Caki2 (cell line): ENCODE measurements at regions not wholly inside any gene's neighbourhood (a gene's known extent, or its start where the extent isn't known, plus 50 kb on each side); places are given as distances from the start of the nearest gene placed in this dataset.
"Not testable (repeated sequence)": the region's sequence is repeated elsewhere in the genome, so short reads cannot be mapped to it uniquely, and the experiment has no call there.

Experiments used
- DNase-seq: peaks from one replicate; pipeline ENCODE4 v3.0.0-alpha.2; 2015; ENCODE audit warnings: low read depth
- in situ Hi-C: cut with HindIII; loops from 2 replicates; pipeline ENCODE4 v1.10.0; 2016; ENCODE audit warnings: low sequenced_read_pairs, low pct_unique_long_range_greater_than_20kb, mixed read lengths

DNA sequence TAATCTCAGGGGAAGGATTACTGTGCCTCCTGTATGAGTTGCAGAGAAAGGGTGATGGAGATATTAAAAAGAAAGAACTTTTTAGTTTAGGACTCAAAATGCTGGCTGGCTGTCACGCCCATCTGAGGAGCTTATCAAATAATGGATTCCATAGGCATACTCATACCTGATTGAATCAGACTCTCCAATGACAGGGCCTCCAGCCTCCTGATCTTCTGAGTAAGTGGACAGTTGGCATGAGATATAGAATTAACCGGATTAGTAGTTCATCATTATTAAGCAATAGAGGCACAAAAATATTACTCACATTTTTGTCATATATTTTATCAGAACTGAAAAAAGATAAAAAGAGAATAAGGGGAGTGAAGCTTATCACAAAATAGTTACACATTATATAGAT, 157.0 kb upstream of the RASA1 start:
- no peak for DNase-seq
- in situ Hi-C loops, result no loop called here

DNA sequence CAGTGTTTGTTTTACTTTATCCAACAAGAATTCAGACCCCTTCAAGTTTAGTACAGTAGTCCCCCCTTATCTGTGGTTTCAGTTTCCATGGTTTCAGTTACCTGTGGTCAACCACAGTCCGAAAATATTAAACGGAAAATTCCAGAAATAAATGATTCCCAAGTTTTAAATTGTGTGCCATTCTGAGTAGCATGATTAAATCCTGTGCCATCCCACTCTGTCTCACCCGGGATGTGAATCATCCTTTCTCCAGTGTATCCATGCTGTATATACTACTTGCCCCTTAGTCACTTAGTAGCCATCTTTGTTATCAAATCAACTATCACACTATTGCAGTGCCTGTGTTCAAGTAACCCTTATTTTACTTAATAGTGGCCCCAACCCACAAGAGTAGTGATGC, 153.8 kb upstream of the RASA1 start:
- in situ Hi-C loops, result no loop called here
- peak; percentile 53 for DNase-seq

DNA sequence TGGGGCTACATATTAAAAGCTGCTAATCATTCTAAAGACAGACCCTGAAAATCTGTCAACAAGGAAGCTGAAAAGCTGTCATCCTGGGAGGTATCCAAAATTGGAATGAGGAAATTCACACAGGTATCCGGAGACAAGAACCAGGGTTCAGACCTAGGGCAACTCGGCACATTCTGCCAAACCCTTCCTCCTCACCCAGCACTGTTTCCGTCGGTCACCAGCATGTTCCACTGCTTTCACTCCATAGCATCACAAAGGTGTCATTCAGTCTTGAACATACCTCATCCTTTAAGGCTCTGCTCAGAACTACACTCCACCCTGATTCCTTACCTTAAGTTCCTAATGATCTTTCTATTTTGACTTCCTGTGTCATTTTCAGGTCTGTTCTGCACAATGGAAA, 153.1 kb upstream of the RASA1 start:
- in situ Hi-C loops, result no loop called here
- no peak for DNase-seq

DNA sequence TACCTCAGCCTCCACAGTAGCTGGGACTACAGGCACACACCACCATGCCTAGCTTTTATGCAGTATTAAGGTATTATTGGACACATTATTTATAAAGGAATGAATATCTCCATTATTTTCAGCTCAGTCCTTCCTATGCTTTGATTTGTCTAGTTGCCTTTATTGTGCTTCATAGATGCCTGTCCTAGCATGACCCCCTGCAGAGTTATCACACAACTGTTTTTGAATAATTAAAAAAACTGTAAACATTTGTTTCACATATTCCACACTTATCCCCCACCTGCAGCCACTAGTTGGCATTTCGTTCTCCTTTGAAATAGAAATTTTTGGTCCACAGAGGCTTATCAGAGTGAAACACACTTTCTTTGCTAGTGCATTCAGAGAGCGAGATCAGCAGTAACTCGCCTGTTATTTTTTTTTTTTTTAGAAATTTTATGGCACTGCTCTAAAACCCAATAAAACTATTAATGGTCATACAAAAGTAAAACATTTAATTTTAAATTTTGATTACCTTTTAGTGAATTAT, 151.8 kb upstream of the RASA1 start:
- in situ Hi-C loops, result no loop called here

DNA sequence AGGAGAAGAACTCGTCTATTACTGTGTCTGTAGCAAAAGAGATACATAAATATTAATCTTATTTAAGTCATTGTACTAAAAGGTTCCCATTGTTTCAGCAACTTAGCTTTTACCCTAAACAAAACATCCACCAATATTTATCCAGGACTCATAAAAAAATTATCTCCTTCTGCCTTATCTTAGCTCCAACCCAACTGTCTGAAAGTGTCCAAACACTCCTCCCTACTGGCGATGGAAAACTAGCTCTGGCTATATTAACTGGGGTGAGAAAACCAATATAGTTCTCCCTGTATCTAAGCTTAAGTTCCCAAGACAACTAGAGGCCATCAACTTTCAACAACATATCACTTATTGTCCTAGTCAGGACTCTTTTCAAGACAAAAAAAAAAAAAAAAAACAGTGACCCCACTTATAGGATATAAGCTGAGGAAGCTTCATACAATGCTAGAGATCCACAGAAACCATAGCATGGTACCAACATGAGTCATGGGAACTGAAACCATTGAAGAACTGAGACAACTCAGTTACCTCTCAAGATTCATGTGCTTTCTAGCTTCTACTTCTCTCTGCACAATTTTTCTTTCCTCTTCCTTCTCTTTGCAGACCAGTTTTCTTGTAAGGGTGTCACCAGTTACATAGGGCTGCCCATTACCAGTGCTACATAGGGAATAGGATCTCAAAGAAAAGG, 150.7 kb upstream of the RASA1 start:
- DNase-seq, result no peak
- in situ Hi-C loops, result no loop called here

More for the DNA sequence above, 151.8 kb upstream of the RASA1 start:
- DNase-seq, result no peak

DNA sequence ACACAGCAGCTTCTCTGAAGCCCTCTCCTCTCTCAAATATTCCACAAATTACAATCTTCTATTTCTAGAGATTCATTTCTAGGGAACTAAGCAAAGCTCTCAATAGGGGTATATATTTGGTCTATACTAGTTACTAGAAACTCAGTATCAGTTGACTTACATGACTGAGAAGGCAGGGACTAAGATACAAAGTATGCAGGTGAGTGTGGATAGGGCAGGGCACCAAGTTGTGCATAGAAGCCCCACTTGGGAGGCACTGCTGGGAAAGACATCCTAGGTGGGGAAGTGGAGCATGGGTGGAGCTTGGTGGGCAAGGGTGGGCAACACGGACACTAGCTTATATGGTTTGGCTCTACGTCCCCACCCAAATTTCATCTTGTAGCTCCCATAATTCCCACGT, 148.1 kb upstream of the RASA1 start:
- in situ Hi-C loops, result no loop called here
- no peak for DNase-seq

DNA sequence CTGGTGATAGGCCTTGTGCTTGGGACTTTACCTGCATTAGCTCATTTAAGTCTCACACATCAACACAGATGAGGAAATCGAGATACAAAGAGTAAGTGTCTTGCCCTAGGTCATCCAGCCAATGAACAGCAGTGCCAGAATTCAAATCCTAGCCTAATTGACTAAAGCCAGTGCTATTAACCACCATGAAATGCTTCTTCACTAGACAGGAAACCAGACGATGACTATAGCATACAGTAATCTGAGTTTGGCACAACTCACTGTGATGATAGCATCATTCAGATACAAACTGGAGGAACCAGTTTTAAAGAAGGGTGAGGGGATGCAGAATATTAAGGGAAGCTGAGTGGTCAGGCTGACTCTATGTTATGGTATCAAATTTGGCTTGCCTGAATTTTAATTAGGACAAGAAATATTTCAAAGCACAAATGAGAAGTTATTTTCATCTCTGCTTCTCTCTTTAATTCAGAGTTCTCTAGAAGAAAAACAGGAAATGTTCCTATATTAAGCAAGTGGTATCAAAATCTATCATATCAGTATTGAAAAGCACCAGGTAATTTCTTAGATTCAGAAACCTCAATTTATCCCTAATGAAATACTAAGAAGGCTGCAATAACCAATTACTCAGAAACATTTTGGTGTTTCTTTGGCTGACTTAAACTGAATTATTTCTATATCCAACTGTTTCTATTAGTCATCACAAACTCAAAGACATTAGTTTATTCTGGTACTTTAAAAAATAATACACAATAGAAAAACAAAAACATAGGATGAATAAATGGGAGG, 147.0 kb upstream of the RASA1 start:
- DNase-seq, result no peak
- in situ Hi-C loops, result no loop called here

DNA sequence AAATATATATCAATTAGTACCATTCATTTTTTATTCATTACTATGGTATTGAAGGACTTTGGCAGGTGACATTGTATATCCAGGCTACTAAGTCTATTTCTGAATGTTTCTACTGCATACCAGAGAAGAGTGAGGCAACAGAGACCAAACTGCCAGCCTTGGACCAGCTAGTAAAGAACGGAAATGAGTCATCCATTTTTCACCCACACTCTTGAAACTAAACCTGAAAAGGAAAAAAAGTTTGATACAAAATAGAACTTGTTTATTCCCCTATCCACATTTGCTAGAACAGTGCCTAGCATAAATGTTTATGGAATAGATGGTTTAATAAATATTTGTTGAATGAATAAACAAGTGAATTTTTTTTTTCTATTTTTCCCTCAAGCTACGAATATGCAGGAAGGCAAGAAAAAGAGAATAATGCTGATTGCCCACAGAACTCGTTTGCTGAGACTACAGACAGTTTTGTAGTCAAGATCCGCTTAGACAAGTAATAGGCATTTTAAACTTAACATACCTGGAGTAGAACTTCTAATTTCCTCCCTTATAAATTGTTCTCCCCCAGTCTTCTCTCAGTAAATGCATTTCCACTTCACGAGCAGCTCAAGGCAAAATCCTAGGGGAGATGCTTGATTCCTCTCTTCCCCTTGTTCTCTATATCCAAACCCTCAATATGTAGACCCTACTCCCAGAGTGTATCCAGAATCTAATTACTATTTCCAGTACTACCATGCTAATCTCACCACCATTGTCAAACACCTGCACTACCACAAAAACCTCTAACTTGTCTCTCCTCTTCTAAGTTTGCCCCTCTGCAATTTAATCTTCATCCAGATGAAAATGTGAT, 146.2 kb upstream of the RASA1 start:
- in situ Hi-C loops, result no loop called here

DNA sequence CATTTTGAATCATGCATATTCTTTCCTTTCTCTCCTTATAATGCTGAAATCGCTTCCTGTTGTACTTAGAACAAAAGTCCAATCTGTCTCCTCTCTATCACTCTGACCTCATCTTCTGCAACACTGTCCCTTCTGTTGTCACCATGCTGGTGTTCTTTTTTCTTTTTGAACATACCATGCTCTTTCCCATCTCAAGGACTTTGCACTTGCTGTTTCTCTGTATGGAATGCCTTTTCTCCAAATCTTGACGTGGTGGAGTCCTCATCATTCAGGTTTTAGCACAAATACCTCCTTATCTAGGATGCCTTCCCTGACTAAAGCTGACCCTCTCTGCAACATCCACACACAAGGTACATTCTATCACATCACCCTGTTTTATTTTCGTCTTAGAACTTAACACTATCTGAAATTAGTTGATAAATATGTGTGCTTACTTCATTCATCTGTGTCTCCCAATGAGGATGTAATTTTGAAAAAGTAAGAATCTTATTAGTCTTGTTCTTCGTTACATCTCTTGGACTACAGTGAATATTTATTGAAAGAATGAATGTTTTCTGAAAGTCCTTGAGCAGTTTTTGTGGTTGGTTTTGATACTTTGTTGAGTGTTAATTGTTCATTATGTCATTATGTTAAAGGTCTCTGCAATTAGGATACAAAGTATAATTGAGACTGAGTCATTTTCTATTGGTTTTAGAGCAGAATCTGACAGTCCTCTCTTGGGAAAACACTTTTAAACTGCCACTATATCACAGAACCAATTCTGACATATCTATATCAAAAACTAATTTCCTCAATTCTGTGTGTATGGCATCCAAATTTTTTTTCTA, 145.3 kb upstream of the RASA1 start:
- in situ Hi-C loops, result no loop called here
- no peak for DNase-seq

More for the DNA sequence above, 146.2 kb upstream of the RASA1 start:
- DNase-seq, result peak; percentile 19

DNA sequence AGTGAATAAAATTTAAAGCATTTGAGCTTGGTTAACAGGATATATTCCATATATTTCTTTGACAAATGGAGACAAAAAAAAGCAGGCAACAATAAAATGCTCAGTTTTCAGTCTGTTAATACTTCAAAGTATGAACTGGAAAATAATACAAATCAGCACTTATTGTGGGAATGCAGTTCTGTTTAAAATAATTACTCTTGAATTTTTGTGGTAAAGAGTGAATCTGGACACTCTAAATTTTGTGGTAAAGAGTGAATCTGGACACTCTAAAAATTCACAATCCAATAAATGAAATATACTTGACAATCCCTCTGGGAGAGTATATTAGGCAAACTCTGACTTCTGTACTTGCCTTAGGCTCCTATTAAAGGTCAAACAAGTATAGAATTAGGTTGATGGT, 141.9 kb upstream of the RASA1 start:
- no peak for DNase-seq
- in situ Hi-C loops, result no loop called here

DNA sequence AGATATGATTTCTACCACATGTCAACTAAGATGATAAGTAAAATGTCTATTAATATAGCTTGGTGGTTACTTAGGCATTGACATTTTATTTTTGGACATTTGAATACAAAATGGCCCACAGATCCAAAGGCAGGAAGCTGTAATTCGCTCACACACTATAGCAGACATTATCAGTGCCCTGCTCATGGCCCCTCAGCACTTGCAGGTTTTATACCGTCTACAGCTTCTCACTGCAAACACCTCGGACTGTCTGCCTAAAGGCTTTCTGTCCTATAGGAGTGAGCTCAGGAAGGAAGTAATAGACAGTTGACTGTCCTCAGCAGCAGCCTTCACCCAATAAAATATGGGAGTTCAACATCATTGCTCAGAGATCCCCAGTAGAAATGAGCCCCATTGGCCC, 140.8 kb upstream of the RASA1 start:
- no peak for DNase-seq
- in situ Hi-C loops, result no loop called here

DNA sequence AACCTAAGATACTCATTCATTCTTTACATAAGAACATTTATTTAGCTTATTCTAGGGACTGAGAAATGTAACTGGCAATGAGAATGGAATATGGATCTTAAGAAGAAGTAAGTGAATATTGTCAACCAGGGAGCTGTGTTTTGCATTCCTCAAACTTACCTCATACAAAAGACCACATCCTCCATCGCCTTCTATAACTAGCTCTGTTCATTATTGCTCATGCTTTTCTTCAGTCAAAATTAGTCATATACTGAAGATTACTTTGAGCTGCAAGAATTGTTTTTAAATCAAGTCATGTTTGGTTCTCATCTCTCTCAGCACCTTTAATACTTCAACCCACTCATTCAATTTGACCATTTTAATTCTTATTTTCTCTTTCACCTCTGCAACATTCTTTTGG, 140.3 kb upstream of the RASA1 start:
- in situ Hi-C loops, result no loop called here
- no peak for DNase-seq

DNA sequence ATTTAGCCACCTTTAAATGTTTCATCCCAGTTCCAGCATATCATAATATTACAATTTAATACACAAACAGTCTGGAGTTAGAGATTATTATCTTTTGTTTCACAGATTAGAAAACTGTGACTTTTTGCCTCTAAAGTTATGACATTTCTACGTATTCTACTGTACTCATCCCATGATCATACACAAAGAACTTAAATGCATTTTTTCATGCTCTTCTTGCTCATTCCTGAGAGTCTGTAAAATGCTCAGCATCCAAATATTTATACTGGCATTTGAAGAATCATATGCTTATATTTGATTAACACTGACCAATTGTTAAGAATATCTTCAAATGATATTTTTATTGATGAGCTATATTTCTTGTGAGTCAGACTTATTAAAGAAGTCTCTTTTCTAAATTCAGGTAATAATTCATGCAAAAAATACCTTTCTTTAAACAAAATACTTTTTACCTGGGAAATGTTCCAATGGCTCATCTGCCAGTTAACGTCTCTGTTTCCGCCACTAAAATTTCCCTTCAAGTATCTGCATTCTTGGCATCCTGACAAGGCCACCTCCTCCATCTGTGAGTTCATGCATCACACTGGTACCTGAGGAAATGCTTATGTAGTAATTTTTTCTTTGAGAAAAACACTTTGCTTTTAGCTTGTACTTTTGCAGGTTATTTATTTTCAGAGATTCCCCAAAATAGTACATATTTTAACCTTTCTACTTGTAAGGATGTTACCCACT, 139.6 kb upstream of the RASA1 start:
- in situ Hi-C loops, result no loop called here
- no peak for DNase-seq

DNA sequence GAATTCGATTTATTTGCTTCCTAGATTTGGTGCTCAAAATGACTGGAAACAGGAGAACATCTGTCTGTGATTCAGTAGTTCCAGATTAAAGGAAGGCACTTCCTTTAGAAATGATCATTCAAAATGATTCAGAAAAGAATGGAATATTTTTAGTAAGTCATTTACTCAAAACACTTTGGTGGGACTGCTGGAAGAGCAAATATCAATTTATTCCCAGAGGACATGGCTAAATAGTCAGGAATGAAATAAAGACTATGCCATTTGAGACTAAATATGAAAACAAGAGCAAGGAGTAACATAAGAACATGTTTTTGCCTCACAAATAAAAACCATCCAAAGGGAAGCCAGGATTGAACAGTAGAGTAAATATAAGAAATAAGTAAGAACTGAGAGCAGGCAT, 138.6 kb upstream of the RASA1 start:
- DNase-seq, result no peak
- in situ Hi-C loops, result no loop called here

DNA sequence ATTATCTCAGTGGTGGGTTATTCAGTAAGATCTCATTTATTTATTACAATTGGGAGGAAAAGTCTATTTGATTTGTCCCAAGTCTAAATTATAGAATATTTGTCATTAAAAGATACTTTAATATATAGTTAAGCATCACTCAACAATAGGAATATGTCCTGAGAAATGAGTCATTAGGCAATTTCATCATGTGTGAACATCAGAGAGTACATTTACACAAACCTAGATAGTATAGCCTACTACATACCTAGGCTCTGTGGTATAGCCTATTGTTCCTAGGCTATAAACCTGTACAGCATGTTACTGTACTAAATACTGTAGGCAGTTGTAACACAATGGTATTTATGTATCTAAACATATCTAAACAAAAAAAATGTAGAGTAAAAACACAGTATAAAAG, 135.0 kb upstream of the RASA1 start:
- in situ Hi-C loops, result no loop called here
- no peak for DNase-seq

DNA sequence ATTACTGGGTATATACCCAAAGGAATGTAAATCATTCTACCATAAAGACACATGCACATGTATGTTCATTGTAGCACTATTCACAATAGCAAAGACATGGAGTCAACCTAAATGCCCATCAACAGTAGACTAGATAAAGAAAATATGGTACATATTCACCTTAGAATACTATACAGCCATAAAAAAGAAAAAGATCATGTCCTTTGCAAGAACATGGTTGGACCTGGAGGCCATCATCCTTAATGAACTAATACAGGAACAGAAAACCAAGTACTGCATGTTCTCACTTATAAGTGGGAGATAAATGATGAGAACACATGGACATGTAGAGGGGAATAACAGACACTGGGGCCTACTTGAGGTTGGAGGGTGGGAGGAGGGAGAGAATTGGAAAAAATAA, 133.2 kb upstream of the RASA1 start:
- DNase-seq, in situ Hi-C loops: not testable (repeated sequence)

DNA sequence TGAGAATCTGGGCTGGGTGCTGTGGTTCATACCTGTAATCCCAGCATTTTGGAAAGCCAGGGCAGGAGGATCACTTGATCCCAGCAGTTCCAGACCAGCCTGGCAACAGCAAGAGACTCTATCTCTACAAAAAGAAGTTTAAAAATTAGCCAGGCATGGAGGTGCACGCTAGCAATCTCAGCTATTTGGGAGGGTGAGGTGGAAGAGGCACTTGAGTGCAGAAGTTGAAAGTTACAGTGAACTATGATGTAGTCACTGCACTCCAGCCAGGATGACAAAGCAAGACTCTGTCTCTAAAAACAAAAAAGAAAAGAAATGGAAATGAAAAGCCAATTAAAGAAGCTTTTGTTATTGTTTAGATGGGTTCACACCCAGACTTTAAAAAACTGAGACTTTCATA, 131.6 kb upstream of the RASA1 start:
- peak; percentile 10 for DNase-seq
- in situ Hi-C loops, result no loop called here
